ENCODE measurements at regions not wholly inside any gene's neighbourhood (a gene's known extent, or its start where the extent isn't known, plus 50 kb on each side); places are given as distances from the start of the nearest gene placed in this dataset.

DNA sequence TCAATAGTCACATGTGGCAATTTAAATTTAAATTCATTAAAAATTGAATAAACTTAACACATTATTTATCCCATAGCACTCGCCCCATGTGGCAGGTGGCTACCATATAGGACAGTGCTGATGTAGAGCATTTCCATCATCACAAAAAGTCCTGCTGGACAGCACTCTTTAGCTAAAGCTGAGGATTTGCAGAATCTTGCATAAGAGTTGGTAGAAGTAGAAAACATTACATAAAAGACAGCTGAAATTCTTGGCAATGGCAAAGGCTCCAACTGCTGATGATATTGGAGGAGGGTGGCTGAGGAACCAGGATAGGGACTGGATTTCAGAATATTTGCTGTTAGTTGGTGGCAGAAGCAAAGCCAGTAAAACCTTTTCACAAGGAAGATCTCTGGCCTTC lies 230.7 kb upstream of the SATB1 start:
- TF ChIP-seq, protein P1, sequence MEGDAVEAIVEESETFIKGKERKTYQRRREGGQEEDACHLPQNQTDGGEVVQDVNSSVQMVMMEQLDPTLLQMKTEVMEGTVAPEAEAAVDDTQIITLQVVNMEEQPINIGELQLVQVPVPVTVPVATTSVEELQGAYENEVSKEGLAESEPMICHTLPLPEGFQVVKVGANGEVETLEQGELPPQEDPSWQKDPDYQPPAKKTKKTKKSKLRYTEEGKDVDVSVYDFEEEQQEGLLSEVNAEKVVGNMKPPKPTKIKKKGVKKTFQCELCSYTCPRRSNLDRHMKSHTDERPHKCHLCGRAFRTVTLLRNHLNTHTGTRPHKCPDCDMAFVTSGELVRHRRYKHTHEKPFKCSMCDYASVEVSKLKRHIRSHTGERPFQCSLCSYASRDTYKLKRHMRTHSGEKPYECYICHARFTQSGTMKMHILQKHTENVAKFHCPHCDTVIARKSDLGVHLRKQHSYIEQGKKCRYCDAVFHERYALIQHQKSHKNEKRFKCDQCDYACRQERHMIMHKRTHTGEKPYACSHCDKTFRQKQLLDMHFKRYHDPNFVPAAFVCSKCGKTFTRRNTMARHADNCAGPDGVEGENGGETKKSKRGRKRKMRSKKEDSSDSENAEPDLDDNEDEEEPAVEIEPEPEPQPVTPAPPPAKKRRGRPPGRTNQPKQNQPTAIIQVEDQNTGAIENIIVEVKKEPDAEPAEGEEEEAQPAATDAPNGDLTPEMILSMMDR (conservative IDR thresholded peaks at IDR 0.05) = no peak
- no peak for TF ChIP-seq EZH2 (IDR thresholded peaks at IDR 0.05; ENCODE audit: low read depth)
